Right lung (tissue), 2 donors: ENCODE measurements at regions not wholly inside any gene's neighbourhood (a gene's known extent, or its start where the extent isn't known, plus 50 kb on each side); places are given as distances from the start of the nearest gene placed in this dataset.

ENCODE experiments used
- DNase-seq, 2 donors: peaks; one replicate each; pipeline ENCODE4 v3.0.0-alpha.2; 2013

DNA sequence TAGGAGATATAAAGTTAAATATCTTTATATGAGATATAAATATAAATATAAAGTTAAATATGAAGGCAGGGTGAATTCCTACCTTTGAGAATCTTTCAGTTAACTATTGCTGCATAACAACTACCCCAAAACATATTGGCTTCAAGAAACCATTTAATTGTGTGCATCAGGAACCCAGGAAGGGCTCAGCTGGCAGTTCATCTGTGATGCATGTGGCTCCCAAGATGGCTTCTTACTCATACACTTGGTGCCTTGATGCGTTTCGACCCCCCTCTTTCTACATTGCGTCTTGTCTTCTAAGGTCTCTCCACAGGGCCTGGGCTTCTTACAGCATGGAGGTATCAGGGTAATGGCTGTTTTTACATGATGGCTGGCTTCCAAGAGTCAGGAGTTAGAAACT is 253.9 kb upstream of the CRY1 start:
- no peak for DNase-seq

GRCh38 chr12:107349008-107349747 is 255.8 kb upstream of the CRY1 start:
- peak in 1 of 2 donors; percentile 5 for DNase-seq

DNA sequence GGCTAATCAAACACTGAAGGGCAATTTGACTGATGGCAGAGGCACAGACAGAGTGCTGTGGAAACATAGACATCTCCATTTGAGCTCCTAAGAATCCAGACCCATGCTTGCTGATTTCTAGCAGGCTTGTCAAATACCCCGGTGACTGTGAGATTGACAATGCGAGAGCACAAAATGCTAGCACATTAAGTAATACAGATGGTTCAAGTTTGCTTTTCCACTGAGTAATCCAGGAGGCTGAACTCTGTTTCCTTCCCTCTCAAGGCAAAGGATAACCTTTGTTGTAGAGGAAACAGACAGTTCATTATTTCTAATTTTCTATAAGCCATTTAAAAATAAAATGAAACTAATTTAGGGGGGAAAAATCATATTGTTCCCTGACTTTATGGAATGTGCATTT is 256.5 kb upstream of the CRY1 start:
- DNase-seq, result no peak

- DNase-seq, result no peak
Observed at GRCh38 chr12:107351109-107351508, 257.8 kb upstream of the CRY1 start.

GRCh38 chr12:107351713-107352112 is 258.4 kb upstream of the CRY1 start:
- no peak for DNase-seq

DNA sequence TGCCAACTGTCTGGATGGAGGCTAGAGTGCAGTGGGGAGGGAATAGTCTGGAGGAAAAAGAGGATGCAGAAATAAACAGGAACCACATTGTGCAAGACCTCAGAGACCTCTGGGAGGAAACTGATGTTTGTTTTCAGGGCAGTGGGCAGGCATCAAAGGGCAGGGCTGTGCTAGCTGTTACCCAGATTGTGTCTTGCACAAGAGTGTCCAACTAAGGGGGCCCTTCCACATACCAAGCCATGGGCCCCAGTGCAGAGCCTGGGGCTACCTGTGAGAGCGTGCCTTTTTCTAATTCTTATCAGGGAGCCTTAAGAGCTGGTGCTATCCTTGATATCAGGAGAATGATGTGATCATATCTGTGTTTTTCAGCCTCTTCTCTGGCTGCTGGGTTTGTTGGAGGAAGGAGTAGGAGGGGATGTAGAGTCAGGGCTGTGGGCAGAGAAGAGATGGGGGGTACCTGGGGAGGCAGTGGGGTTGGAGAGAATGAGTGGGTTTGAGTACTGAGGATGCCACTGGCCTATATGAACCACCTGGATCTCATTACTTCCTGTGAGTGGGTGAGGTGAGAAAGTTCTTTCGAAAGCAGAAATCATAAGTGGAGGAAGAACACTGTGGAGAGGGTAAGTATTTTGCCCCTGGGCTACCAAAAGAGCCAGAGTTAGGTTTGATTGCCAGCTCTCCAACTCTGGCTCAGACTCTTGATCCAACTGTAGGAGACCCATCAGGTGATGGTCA is 259.2 kb upstream of the CRY1 start:
- no peak for DNase-seq

GRCh38 chr12:107353312-107353711 is 260.0 kb upstream of the CRY1 start:
- no peak for DNase-seq

GRCh38 chr12:107355004-107355565 is 261.7 kb upstream of the CRY1 start:
- no peak for DNase-seq

- DNase-seq, result no peak
Observed at GRCh38 chr12:107355612-107356011, 262.3 kb upstream of the CRY1 start.

- no peak for DNase-seq
Observed at GRCh38 chr12:107356266-107356936, 263.1 kb upstream of the CRY1 start.

DNA sequence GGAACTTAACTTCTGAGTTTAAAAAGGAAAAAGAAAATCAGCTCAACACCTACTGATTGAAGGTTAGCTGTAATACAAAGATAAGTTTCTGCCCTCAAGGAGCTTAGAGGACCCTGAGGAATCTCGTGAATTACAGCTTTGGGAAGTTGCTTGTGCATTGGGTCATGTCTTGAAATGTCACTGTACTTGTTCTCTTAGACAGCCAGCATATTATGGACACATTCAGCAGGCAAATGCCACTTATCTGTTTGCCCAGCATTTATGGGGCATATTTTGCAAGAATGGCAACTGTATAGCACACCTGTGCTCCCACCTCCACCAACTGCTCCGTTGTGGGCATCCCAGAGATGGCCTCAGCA is 263.6 kb upstream of the CRY1 start:
- DNase-seq, result no peak

GRCh38 chr12:107359382-107359781 is 266.0 kb upstream of the CRY1 start:
- no peak for DNase-seq

GRCh38 chr12:107360033-107360432 is 266.7 kb upstream of the CRY1 start:
- DNase-seq, result no peak

GRCh38 chr12:107360482-107360881 is 267.1 kb upstream of the CRY1 start:
- no peak for DNase-seq

DNA sequence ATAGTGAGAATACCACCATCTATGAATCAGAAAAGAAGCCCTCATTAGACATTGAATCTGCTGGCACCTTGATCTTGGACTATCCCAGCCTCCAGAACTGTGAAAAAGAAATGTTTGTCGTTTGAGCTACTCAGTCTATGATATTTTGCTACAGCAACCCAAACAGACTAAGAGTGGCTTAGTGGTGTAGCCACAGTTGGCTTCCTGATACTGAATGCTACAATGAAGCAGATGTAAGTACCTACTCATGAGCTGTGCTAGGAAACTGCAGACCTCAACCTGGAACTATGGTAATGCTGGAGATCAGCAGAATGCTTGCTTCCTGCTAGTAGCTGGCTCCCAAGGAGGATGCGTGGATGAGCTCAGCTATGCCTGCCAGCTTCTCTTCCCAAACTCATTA is 268.6 kb upstream of the CRY1 start:
- DNase-seq, result no peak

GRCh38 chr12:107362960-107363359 is 269.6 kb upstream of the CRY1 start:
- DNase-seq, result no peak

DNA sequence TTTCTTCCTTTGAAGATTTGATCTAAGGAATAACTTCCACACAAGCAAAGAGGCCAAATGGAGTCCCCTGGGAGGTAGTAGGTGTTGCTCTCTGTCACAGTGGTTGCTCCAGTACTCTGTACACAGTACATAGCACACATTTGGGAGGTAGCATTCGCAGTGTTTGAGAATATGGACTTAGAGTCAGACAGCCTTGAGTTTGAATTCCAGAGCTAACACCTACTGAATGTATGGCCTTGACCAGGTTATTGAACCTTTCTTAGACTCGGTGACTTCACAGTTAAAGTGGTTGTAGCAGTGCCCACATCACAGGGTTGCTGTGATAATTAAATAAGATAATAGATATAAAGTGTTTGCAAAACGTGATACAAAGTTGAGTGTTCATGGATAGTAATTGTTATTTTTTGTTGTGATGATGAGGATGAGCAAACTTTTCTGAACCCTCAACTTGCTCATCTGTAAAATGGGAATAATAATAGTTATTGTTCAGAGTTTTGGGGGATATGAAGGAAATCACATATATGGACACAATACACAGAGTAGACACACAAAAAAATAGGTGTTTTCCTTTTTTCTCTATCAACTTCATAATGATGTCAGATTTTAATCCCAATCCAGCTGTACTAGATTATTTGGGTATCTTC is 271.6 kb upstream of the CRY1 start:
- no peak for DNase-seq

GRCh38 chr12:107365703-107366102 is 272.4 kb upstream of the CRY1 start:
- no peak for DNase-seq

GRCh38 chr12:107366322-107366721 is 273.0 kb upstream of the CRY1 start:
- DNase-seq, result no peak

GRCh38 chr12:107368586-107368985 is 275.2 kb upstream of the CRY1 start:
- no peak for DNase-seq

DNA sequence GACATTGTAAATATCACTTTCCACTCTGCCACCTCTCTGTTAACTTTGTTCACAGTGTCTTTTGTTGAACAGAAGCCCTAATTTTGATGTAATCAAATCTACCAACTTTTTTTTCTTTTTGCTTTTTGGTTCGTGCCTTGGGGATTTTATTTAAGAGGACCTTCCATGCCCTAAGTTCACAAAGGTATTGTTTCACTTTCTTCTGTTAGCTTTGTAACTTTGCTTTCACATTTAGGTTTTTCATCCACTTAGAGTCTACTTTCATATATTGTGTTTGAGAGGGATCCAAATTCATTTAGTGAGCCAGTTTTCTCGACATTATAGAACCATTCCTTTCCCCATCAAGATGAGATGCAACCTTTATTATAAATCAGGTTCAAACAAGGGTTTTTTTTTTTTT is 275.7 kb upstream of the CRY1 start:
- no peak for DNase-seq

GRCh38 chr12:107369679-107370078 is 276.3 kb upstream of the CRY1 start:
- no peak for DNase-seq
